GM12878 (cell line): ENCODE measurements at regions not wholly inside any gene's neighbourhood (a gene's known extent, or its start where the extent isn't known, plus 50 kb on each side); places are given as distances from the start of the nearest gene placed in this dataset.

Experiments
- ATAC-seq: fragments of 200-7000 bp; cut with Tn5 transposase; 3 replicates; pipeline ENCODE4 v1.9.1; 2020; ENCODE audit warnings: mild to moderate bottlenecking, moderate library complexity
- BruUV-seq: library from RNA; stranded (reverse); fragments of 400-500 nt; replicated peaks from 2 replicates; lab custom pipeline; 2021; lab: Mats Ljungman, UMichigan
- CTCF ChIA-PET: fragments of 300-600 bp; sonication (Branson Sonifier 250); formaldehyde crosslinking; extraction: SDS; loops from one replicate; lab custom pipeline; 2021; ENCODE audit warnings: inconsistent platforms; lab: Yijun Ruan, JAX
- POLR2A ChIA-PET: fragments of 350-600 bp; formaldehyde crosslinking; extraction: SDS; loops from one replicate; lab custom pipeline; 2021; ENCODE audit warnings: inconsistent platforms; lab: Charles Lee
- RAD21 ChIA-PET: fragments of 300-600 bp; sonication (Branson Sonifier 250); formaldehyde crosslinking; loops from one replicate; lab custom pipeline; 2023; ENCODE audit warnings: antibody characterized with exemption; ENCODE audit not compliant: unreplicated experiment; lab: Charles Lee
- SMC1A ChIA-PET: fragments of 300-600 bp; sonication (Branson Sonifier 250); formaldehyde crosslinking; loops from one replicate; lab custom pipeline; 2023; ENCODE audit not compliant: unreplicated experiment, uncharacterized antibody; lab: Charles Lee
- DNase-seq: peaks from one replicate; pipeline ENCODE4 v3.0.0-alpha.2; 2011; ENCODE audit warnings: low read depth, low spot score
- FAIRE-seq: peaks from 3 replicates; lab custom pipeline; 2011; peaks lifted over from hg19 to GRCh38; lab: Jason Lieb, UNC
- H2AFZ ChIP-seq: 2 replicates; pipeline ENCODE4 v1.6.0; 2011; ENCODE audit warnings: low read depth, low read length, control low read depth; ENCODE audit not compliant: control insufficient read depth
- H3K27ac ChIP-seq: 2 replicates; pipeline ENCODE4 v1.5.1; 2011; ENCODE audit warnings: control low read depth; ENCODE audit not compliant: control insufficient read depth, insufficient read depth
- H3K27me3 ChIP-seq, 2 experiments: replicated peaks in 1 of 2; 2 replicates each; pipeline versions ENCODE4 v1.6.0 to v1.6.1; 2011; ENCODE audit warnings: low read length in 1 of 2; ENCODE audit not compliant: control insufficient read depth in 2 of 2, insufficient read depth in 2 of 2
- H3K36me3 ChIP-seq, 2 experiments: 2 replicates each; pipeline ENCODE4 v1.5.1; 2011; ENCODE audit warnings: low read length in 1 of 2; ENCODE audit not compliant: control insufficient read depth in 2 of 2, insufficient read depth in 2 of 2
- H3K4me1 ChIP-seq: 2 replicates; pipeline ENCODE4 v1.6.1; 2011; ENCODE audit warnings: mild to moderate bottlenecking, low read length, moderate library complexity, mixed read lengths; ENCODE audit not compliant: control insufficient read depth, insufficient read depth
- H3K4me2 ChIP-seq: 2 replicates; pipeline ENCODE4 v1.6.0; 2011; ENCODE audit warnings: control low read depth; ENCODE audit not compliant: control insufficient read depth, insufficient read depth
- H3K4me3 ChIP-seq: fragments of 200-600 bp; sonication (generic); 2 replicates; pipeline ENCODE4 v1.5.1; 2016
- H3K79me2 ChIP-seq: 2 replicates; pipeline ENCODE4 v1.6.0; 2011; ENCODE audit warnings: low read length; ENCODE audit not compliant: control insufficient read depth, insufficient read depth
- H3K9ac ChIP-seq: 2 replicates; pipeline ENCODE4 v1.8.0; 2011; ENCODE audit warnings: low read length, control low read depth, mixed read lengths; ENCODE audit not compliant: control insufficient read depth, insufficient read depth
- H3K9me3 ChIP-seq: replicated peaks from 3 replicates; pipeline ENCODE4 v1.5.1; 2011; ENCODE audit warnings: mild to moderate bottlenecking, low read length; ENCODE audit not compliant: control insufficient read depth, insufficient read depth
- H4K20me1 ChIP-seq: 2 replicates; pipeline ENCODE4 v1.6.0; 2011; ENCODE audit not compliant: control insufficient read depth, insufficient read depth
- BCLAF1 ChIP-seq: fragments of 450-650 bp; IDR thresholded peaks from 2 replicates; pipeline ENCODE4 v1.6.1; 2017; ENCODE audit warnings: antibody characterized with exemption, mild to moderate bottlenecking, moderate library complexity
- E2F4 ChIP-seq: IDR thresholded peaks from 2 replicates; pipeline ENCODE4 v1.6.1; 2012; ENCODE audit warnings: low read depth, low read length, improper control_type of control experiment
- IRF5 ChIP-seq: fragments of 450-650 bp; IDR thresholded peaks from 2 replicates; pipeline ENCODE4 v1.6.1; 2017; ENCODE audit warnings: borderline replicate concordance
- MTA2 ChIP-seq: fragments of 450-650 bp; IDR thresholded peaks from 2 replicates; pipeline ENCODE4 v1.6.1; 2016; ENCODE audit warnings: low read depth, mild to moderate bottlenecking, moderate library complexity
- MXI1 ChIP-seq: fragments of 150-350 bp; IDR thresholded peaks from 2 replicates; pipeline ENCODE4 v1.6.1; 2011; ENCODE audit warnings: low read depth, mild to moderate bottlenecking, inconsistent platforms, low read length, improper control_type of control experiment
- POLR2AphosphoS5 ChIP-seq: IDR thresholded peaks from 2 replicates; pipeline ENCODE4 v1.6.1; 2011; ENCODE audit warnings: mild to moderate bottlenecking, low read length, inconsistent platforms
- RCOR1 ChIP-seq: conservative IDR thresholded peaks from 2 replicates; pipeline ENCODE4 v1.6.1; 2012; ENCODE audit warnings: low read depth, low read length, improper control_type of control experiment
- RUNX3 ChIP-seq: IDR thresholded peaks from 2 replicates; pipeline ENCODE4 v1.6.1; 2012; ENCODE audit warnings: low read length, inconsistent platforms
- SPI1 ChIP-seq: IDR thresholded peaks from 2 replicates; pipeline ENCODE4 v1.6.1; 2011; ENCODE audit warnings: low read depth, mild to moderate bottlenecking, low read length, moderate library complexity, borderline replicate concordance; ENCODE audit not compliant: insufficient read depth
- TBL1XR1 ChIP-seq: IDR thresholded peaks from 2 replicates; pipeline ENCODE4 v1.6.1; 2012; ENCODE audit warnings: low read depth, low read length, improper control_type of control experiment
- ZNF207 ChIP-seq: fragments of 450-650 bp; IDR thresholded peaks from 2 replicates; pipeline ENCODE4 v1.6.1; 2014; ENCODE audit warnings: antibody characterized with exemption, mild to moderate bottlenecking, borderline replicate concordance
- WGBS: methylation state at CpG from one replicate; pipeline ENCODE4 v1.1.6; 2016; ENCODE audit warnings: low lambda C conversion rate; ENCODE audit not compliant: insufficient replicate concordance, insufficient coverage; ENCODE audit errors: missing lambda C conversion rate; 5-methylcytosine and 5-hydroxymethylcytosine counted together
- in situ Hi-C: fragments of 300-500 bp; cut with MboI; formaldehyde crosslinking; loops from 9 replicates; pipeline ENCODE4 v1.14.3; 2018; ENCODE audit warnings: mixed read lengths
- intact Hi-C: fragments of 100-400 bp; cut with micrococcal nuclease; formaldehyde crosslinking; loops from one replicate; pipeline ENCODE4 v1.14.2; 2022; ENCODE audit not compliant: unreplicated experiment

- no peaks in the 10 kb centered on the region for H3K4me1 ChIP-seq
- no peaks in the 10 kb centered on the region for H3K9me3 ChIP-seq
- FAIRE-seq (no peak), ATAC-seq (no peak), DNase-seq (no peak)
- CTCF ChIA-PET: no interaction called here
- H3K79me2 ChIP-seq: no peaks in the 10 kb centered on the region
- intact Hi-C loops (no loop called here), in situ Hi-C loops (no loop called here)
- H3K4me3 ChIP-seq: no peak overlapping the region
- no peak overlapping the region for H3K27ac ChIP-seq
- SMC1A ChIA-PET: no interaction called here
- peaks cover 2 to 11% of the 10 kb centered on the region in 2 experiments; a peak in 3 of 4 replicates for H3K36me3 ChIP-seq
- no peak for TF ChIP-seq MTA2
- no peak for TF ChIP-seq IRF5
- TF ChIP-seq MXI1: no peak
- H4K20me1 ChIP-seq: no peaks in the 10 kb centered on the region
- H3K4me2 ChIP-seq: no peak overlapping the region
- BruUV-seq: no TSS peak
- H3K27me3 ChIP-seq: no peaks in the 10 kb centered on the region
- RAD21 ChIA-PET: no interaction called here
- POLR2A ChIA-PET: interaction anchor here (1.2 kb wide), 1 partner anchor 9 kb away, joined by 3 read pairs; no protein-coding TSS in a partner anchor
- 96% methylated on average over 10 of the region's 10 CpGs for WGBS
- H2AFZ ChIP-seq: no peak overlapping the region
- no peak overlapping the region for H3K9ac ChIP-seq
Measured at GRCh38 chr6:144840619-144841018, 555.5 kb downstream of the UTRN start.

- no TSS peak for BruUV-seq
- in situ Hi-C loops: no loop called here
- SMC1A ChIA-PET: interaction anchor here (1.4 to 1.6 kb wide), 2 partner anchors 16 to 33 kb away, joined by 3 to 5 read pairs; no protein-coding TSS in a partner anchor
- TF ChIP-seq POLR2AphosphoS5 (no peak), BCLAF1 (no peak), TBL1XR1 (no peak), ZNF207 (no peak), SPI1 (no peak), RCOR1 (no peak), RUNX3 (no peak), E2F4 (no peak)
- ATAC-seq (no peak), FAIRE-seq (peak; percentile 52), DNase-seq (no peak)
- Histone ChIP-seq H3K9me3 (no peaks in the 10 kb centered on the region), H3K27ac (no peak overlapping the region), H2AFZ (no peak overlapping the region), H4K20me1 (no peaks in the 10 kb centered on the region), H3K36me3 (peaks cover 0 to 3% of the 10 kb centered on the region in 2 experiments; a peak in 1 of 4 replicates), H3K9ac (no peak overlapping the region), H3K27me3 (no peaks in the 10 kb centered on the region), H3K4me2 (no peak overlapping the region), H3K4me1 (no peaks in the 10 kb centered on the region), H3K79me2 (no peaks in the 10 kb centered on the region), H3K4me3 (no peak overlapping the region)
- POLR2A ChIA-PET: no interaction called here
- RAD21 ChIA-PET: interaction anchor here (0.7 kb wide), 1 partner anchor 240 kb away, joined by 3 read pairs; no protein-coding TSS in a partner anchor
- 95% methylated on average over 1 of the region's 1 CpG for WGBS
- intact Hi-C loops: no loop called here
- CTCF ChIA-PET: no interaction called here
Measured at GRCh38 chr6:144843701-144844100, 558.6 kb downstream of the UTRN start.
